ENCODE measurements at regions not wholly inside any gene's neighbourhood (a gene's known extent, or its start where the extent isn't known, plus 50 kb on each side); places are given as distances from the start of the nearest gene placed in this dataset.

DNA sequence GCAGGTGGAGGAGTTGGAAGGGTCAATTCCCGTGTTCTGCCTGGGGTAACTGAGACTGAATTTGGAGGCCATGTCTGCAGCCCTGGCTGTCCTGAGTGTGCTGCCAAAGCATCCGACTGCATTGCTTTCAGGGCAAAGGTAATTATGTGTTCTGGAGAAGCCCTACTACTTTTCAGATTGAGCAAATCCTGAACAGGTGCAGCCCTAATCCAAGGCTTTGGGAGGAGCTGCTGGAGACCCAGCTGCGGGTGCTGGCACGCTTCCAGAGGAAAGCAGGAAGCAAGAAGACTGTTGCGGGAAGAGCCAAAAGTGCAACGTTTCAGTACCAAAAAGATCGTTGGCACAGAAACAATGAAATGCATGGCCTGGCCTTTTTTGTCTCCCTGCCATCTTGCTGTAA is 73.7 kb upstream of the NRIP1 start:
- TF ChIP-seq, protein P1, sequence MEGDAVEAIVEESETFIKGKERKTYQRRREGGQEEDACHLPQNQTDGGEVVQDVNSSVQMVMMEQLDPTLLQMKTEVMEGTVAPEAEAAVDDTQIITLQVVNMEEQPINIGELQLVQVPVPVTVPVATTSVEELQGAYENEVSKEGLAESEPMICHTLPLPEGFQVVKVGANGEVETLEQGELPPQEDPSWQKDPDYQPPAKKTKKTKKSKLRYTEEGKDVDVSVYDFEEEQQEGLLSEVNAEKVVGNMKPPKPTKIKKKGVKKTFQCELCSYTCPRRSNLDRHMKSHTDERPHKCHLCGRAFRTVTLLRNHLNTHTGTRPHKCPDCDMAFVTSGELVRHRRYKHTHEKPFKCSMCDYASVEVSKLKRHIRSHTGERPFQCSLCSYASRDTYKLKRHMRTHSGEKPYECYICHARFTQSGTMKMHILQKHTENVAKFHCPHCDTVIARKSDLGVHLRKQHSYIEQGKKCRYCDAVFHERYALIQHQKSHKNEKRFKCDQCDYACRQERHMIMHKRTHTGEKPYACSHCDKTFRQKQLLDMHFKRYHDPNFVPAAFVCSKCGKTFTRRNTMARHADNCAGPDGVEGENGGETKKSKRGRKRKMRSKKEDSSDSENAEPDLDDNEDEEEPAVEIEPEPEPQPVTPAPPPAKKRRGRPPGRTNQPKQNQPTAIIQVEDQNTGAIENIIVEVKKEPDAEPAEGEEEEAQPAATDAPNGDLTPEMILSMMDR (IDR thresholded peaks at IDR 0.05; ENCODE audit: low read depth, low read length, missing control alignments), result no peak
- no peak overlapping the region for H3K4me3 ChIP-seq (ENCODE audit: low read depth, low read length)
- no peak for DNase-seq (ENCODE audit: low read depth)

DNA sequence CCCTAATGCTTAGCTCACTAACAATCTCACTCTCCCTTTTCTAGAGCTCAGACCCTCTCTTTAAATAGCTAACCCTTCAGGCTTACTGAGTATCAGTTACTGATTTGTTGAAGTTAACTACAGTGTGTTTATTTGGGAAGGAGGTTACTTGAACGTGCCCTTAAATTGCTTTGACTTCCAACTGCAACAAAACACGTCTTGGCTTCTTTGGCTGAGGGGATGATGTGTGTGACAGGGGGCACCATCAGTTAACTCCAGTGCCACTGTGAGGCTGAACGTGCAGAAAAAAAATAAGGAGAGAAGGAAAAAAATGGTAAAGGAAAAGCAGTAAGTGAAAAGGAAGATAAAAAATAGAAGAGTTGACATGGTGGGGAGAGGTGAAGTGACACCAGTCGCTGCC is 75.1 kb upstream of the NRIP1 start:
- TF ChIP-seq, protein P1 (IDR thresholded peaks at IDR 0.05; ENCODE audit: low read depth, low read length, missing control alignments), result no peak
- DNase-seq (ENCODE audit: low read depth), result no peak
- H3K4me3 ChIP-seq (ENCODE audit: low read depth, low read length), result no peak overlapping the region

DNA sequence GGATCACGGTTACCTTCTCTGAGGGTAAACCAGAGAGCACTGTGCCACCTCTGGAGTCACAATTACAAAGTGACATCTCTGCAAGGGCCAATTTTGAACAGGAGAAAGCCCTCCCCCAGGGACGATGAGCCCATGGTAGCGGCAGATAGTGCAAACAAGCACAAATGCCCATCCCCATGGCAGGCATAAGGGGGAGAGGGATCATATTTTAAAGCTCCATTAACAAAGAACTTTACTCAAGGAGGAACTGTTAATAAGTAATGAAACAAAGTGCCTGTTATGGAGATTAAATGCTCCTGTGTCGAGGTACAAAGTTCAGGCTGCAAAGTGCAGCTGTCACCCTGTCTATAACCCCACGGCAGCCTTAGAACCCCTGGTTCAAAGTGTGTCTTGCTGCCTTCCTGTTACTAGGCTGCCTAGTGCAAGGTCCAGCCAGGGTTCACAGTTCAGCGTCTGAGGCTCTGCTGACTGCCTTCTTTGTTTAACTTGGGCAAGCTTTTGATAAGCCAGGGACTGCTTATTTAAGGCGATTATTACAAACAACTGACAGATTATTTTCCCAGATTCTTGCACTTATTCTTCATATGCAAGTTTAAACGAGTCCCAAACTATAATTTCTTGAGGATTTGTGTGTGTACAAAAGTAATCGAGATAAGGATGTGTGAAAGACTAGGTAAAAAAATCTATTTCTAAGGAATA is 75.7 kb upstream of the NRIP1 start:
- no peak for DNase-seq (ENCODE audit: low read depth)
- TF ChIP-seq, protein P1 (IDR thresholded peaks at IDR 0.05; ENCODE audit: low read depth, low read length, missing control alignments), result no peak

DNA sequence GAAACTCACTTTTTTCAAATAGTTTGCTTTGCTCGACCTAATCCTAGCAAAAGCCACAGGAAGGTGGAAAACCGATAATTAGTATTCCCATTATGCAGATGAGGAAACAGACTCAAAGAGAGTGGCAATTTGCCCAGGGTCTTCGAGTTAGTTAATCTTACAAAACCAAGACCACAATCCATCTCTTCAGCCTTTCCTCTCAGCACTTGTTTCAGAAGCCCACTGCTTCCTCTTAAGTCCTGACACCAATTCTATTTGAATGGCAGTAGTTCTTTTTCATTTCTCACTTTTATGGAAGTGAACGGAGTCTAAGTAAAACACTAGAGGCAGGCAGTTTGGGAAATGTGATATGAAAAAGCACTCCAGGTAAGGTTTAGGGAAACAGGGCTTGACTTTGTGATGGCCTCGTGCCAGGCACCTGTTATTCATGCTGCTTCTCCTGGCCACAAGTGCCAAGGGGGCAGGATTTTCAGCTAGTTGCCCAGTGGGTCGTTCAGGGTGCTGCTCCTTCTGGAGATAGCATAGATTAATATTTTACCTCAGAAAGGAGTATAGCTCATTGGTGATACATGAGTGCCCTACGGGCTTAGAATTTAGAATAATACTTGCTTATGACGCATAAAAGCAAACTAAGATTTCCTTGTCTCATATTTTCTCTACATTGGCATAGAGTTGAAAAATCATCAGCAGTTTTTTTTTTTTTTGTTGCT is 76.6 kb upstream of the NRIP1 start:
- no peak for DNase-seq (ENCODE audit: low read depth)
- no peak overlapping the region for H3K4me3 ChIP-seq (ENCODE audit: low read depth, low read length)
- TF ChIP-seq, protein P1 (IDR thresholded peaks at IDR 0.05; ENCODE audit: low read depth, low read length, missing control alignments), result no peak

More for the DNA sequence above, 75.7 kb upstream of the NRIP1 start:
- H3K4me3 ChIP-seq (ENCODE audit: low read depth, low read length), result no peak overlapping the region

DNA sequence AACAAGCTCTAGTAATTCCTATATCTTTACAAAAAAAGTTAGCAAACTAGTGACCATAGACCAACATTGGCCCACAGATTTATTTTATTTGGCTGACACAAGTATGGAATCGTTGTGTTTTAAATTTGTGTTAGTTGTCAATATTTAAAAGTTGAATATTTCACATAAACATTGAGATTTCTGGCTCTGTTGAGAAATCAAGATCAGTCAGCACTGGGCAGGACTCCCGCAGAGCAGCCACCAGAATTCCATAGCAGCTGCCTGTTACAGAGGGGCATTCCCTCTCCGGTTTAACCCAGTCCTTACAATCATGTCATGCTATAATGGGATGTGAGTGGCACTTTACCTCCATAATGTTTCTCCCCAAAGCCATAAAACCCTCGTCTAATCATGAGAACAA is 79.2 kb upstream of the NRIP1 start:
- DNase-seq (ENCODE audit: low read depth), result no peak
- TF ChIP-seq, protein P1 (IDR thresholded peaks at IDR 0.05; ENCODE audit: low read depth, low read length, missing control alignments), result no peak
- no peak overlapping the region for H3K4me3 ChIP-seq (ENCODE audit: low read depth, low read length)

DNA sequence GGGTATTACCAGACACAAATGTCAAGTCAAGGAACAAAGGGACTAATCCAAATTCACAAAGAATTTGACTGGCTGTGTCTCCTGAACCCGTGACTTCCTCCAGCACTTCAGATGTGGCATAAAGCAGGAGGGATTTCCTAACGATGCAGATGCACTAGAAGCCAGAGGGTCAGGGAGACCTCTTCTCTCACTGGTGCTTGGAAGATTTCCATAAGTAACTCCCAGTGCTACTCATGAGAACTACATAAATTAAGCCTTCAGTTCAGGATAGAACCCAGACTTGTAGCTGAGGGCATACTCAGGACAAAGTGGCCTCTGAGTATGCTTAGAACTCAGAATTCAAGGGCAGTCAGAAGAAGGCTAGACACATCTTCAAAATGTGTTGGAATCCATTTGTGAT is 83.6 kb upstream of the NRIP1 start:
- TF ChIP-seq, protein P1 (IDR thresholded peaks at IDR 0.05; ENCODE audit: low read depth, low read length, missing control alignments), result no peak
- no peak for DNase-seq (ENCODE audit: low read depth)
- H3K4me3 ChIP-seq (ENCODE audit: low read depth, low read length), result no peak overlapping the region
